GM12878 (cell line): ENCODE measurements at regions not wholly inside any gene's neighbourhood (a gene's known extent, or its start where the extent isn't known, plus 50 kb on each side); places are given as distances from the start of the nearest gene placed in this dataset.

ENCODE experiments used
- ATAC-seq: fragments of 200-7000 bp; cut with Tn5 transposase; 3 replicates; pipeline ENCODE4 v1.9.1; 2020; ENCODE audit warnings: mild to moderate bottlenecking, moderate library complexity
- BruUV-seq: library from RNA; stranded (reverse); fragments of 400-500 nt; replicated peaks from 2 replicates; lab custom pipeline; 2021; lab: Mats Ljungman, UMichigan
- CTCF ChIA-PET: fragments of 300-600 bp; sonication (Branson Sonifier 250); formaldehyde crosslinking; extraction: SDS; loops from one replicate; lab custom pipeline; 2021; ENCODE audit warnings: inconsistent platforms; lab: Yijun Ruan, JAX
- POLR2A ChIA-PET: fragments of 350-600 bp; formaldehyde crosslinking; extraction: SDS; loops from one replicate; lab custom pipeline; 2021; ENCODE audit warnings: inconsistent platforms; lab: Charles Lee
- RAD21 ChIA-PET: fragments of 300-600 bp; sonication (Branson Sonifier 250); formaldehyde crosslinking; loops from one replicate; lab custom pipeline; 2023; ENCODE audit warnings: antibody characterized with exemption; ENCODE audit not compliant: unreplicated experiment; lab: Charles Lee
- SMC1A ChIA-PET: fragments of 300-600 bp; sonication (Branson Sonifier 250); formaldehyde crosslinking; loops from one replicate; lab custom pipeline; 2023; ENCODE audit not compliant: unreplicated experiment, uncharacterized antibody; lab: Charles Lee
- DNase-seq: peaks from one replicate; pipeline ENCODE4 v3.0.0-alpha.2; 2011; ENCODE audit warnings: low read depth, low spot score
- FAIRE-seq: peaks from 3 replicates; lab custom pipeline; 2011; peaks lifted over from hg19 to GRCh38; lab: Jason Lieb, UNC
- H2AFZ ChIP-seq: 2 replicates; pipeline ENCODE4 v1.6.0; 2011; ENCODE audit warnings: low read depth, low read length, control low read depth; ENCODE audit not compliant: control insufficient read depth
- H3K27ac ChIP-seq: 2 replicates; pipeline ENCODE4 v1.5.1; 2011; ENCODE audit warnings: control low read depth; ENCODE audit not compliant: control insufficient read depth, insufficient read depth
- H3K27me3 ChIP-seq, 2 experiments: replicated peaks in 1 of 2; 2 replicates each; pipeline versions ENCODE4 v1.6.0 to v1.6.1; 2011; ENCODE audit warnings: low read length in 1 of 2; ENCODE audit not compliant: control insufficient read depth in 2 of 2, insufficient read depth in 2 of 2
- H3K36me3 ChIP-seq, 2 experiments: 2 replicates each; pipeline ENCODE4 v1.5.1; 2011; ENCODE audit warnings: low read length in 1 of 2; ENCODE audit not compliant: control insufficient read depth in 2 of 2, insufficient read depth in 2 of 2
- H3K4me1 ChIP-seq: 2 replicates; pipeline ENCODE4 v1.6.1; 2011; ENCODE audit warnings: mild to moderate bottlenecking, low read length, moderate library complexity, mixed read lengths; ENCODE audit not compliant: control insufficient read depth, insufficient read depth
- H3K4me2 ChIP-seq: 2 replicates; pipeline ENCODE4 v1.6.0; 2011; ENCODE audit warnings: control low read depth; ENCODE audit not compliant: control insufficient read depth, insufficient read depth
- H3K4me3 ChIP-seq: fragments of 200-600 bp; sonication (generic); 2 replicates; pipeline ENCODE4 v1.5.1; 2016
- H3K79me2 ChIP-seq: 2 replicates; pipeline ENCODE4 v1.6.0; 2011; ENCODE audit warnings: low read length; ENCODE audit not compliant: control insufficient read depth, insufficient read depth
- H3K9ac ChIP-seq: 2 replicates; pipeline ENCODE4 v1.8.0; 2011; ENCODE audit warnings: low read length, control low read depth, mixed read lengths; ENCODE audit not compliant: control insufficient read depth, insufficient read depth
- H3K9me3 ChIP-seq: replicated peaks from 3 replicates; pipeline ENCODE4 v1.5.1; 2011; ENCODE audit warnings: mild to moderate bottlenecking, low read length; ENCODE audit not compliant: control insufficient read depth, insufficient read depth
- H4K20me1 ChIP-seq: 2 replicates; pipeline ENCODE4 v1.6.0; 2011; ENCODE audit not compliant: control insufficient read depth, insufficient read depth
- ATF2 ChIP-seq: IDR thresholded peaks from 2 replicates; pipeline ENCODE4 v1.6.1; 2012; ENCODE audit warnings: low read length, inconsistent platforms
- CREB1 ChIP-seq: IDR thresholded peaks from 2 replicates; pipeline ENCODE4 v1.6.1; 2012; ENCODE audit warnings: low read depth, mild to moderate bottlenecking, inconsistent platforms
- GABPA ChIP-seq: IDR thresholded peaks from 2 replicates; pipeline ENCODE4 v1.6.1; 2014; ENCODE audit warnings: antibody characterized with exemption, low read depth, mild to moderate bottlenecking, inconsistent platforms
- HDAC6 ChIP-seq: fragments of 200-600 bp; sonication (generic); IDR thresholded peaks from one replicate; pipeline ENCODE4 v1.8.0; 2017; ENCODE audit warnings: antibody characterized with exemption; ENCODE audit not compliant: unreplicated experiment
- IRF4 ChIP-seq: IDR thresholded peaks from 2 replicates; pipeline ENCODE4 v1.6.1; 2011; ENCODE audit warnings: low read depth, low read length
- LARP7 ChIP-seq: fragments of 450-650 bp; IDR thresholded peaks from 2 replicates; pipeline ENCODE4 v1.6.1; 2017; ENCODE audit warnings: mild to moderate bottlenecking
- NKRF ChIP-seq: fragments of 450-650 bp; conservative IDR thresholded peaks from 2 replicates; pipeline ENCODE4 v1.6.1; 2017; ENCODE audit warnings: mild to moderate bottlenecking, moderate library complexity
- NR2C2 ChIP-seq: IDR thresholded peaks from 2 replicates; pipeline ENCODE4 v1.6.1; 2011; ENCODE audit warnings: borderline replicate concordance, low read depth; ENCODE audit not compliant: control insufficient read depth, insufficient read length
- RAD51 ChIP-seq: fragments of 450-650 bp; IDR thresholded peaks from 2 replicates; pipeline ENCODE4 v1.6.1; 2016; ENCODE audit warnings: moderate library complexity, mild to moderate bottlenecking, inconsistent platforms
- RB1 ChIP-seq: fragments of 450-650 bp; formaldehyde crosslinking; IDR thresholded peaks from 2 replicates; pipeline ENCODE4 v1.6.1; 2017; ENCODE audit warnings: mild to moderate bottlenecking, borderline replicate concordance
- SKIL ChIP-seq: fragments of 450-650 bp; IDR thresholded peaks from 2 replicates; pipeline ENCODE4 v1.6.1; 2017; ENCODE audit warnings: mild to moderate bottlenecking, low read depth, inconsistent platforms; ENCODE audit not compliant: poor library complexity, severe bottlenecking
- WRNIP1 ChIP-seq: IDR thresholded peaks from 2 replicates; pipeline ENCODE4 v1.6.1; 2011; ENCODE audit warnings: low read depth, low read length, improper control_type of control experiment, borderline replicate concordance
- ZBTB4 ChIP-seq: fragments of 450-650 bp; formaldehyde crosslinking; IDR thresholded peaks from 2 replicates; pipeline ENCODE4 v1.4.0; 2022; ENCODE audit warnings: mild to moderate bottlenecking, moderate library complexity
- ZNF274 ChIP-seq: IDR thresholded peaks from one replicate; pipeline ENCODE4 v1.8.0; 2011; ENCODE audit not compliant: insufficient read length, insufficient read depth
- WGBS: methylation state at CpG from one replicate; pipeline ENCODE4 v1.1.6; 2016; ENCODE audit warnings: low lambda C conversion rate; ENCODE audit not compliant: insufficient replicate concordance, insufficient coverage; ENCODE audit errors: missing lambda C conversion rate; 5-methylcytosine and 5-hydroxymethylcytosine counted together
- in situ Hi-C: fragments of 300-500 bp; cut with MboI; formaldehyde crosslinking; loops from 9 replicates; pipeline ENCODE4 v1.14.3; 2018; ENCODE audit warnings: mixed read lengths
- intact Hi-C: fragments of 100-400 bp; cut with micrococcal nuclease; formaldehyde crosslinking; loops from one replicate; pipeline ENCODE4 v1.14.2; 2022; ENCODE audit not compliant: unreplicated experiment

GRCh38 chr15:53223815-53224214 is 433.7 kb upstream of the ONECUT1 start (continued):
- TF ChIP-seq ZBTB4 (CRISPR knock-in tag) (no peak), CREB1 (no peak), HDAC6 (no peak)

GRCh38 chr15:53218666-53219580 is 428.8 kb upstream of the ONECUT1 start:
- Histone ChIP-seq H3K4me3 (no peak overlapping the region), H3K36me3 (no peaks in the 10 kb centered on the region), H3K4me2 (no peak overlapping the region), H3K9me3 (no peaks in the 10 kb centered on the region), H3K27me3 (peaks cover 0 to 3% of the 10 kb centered on the region in 2 experiments; a peak in 1 of 4 replicates), H3K79me2 (no peaks in the 10 kb centered on the region), H3K9ac (no peak overlapping the region), H3K27ac (no peak overlapping the region), H3K4me1 (no peaks in the 10 kb centered on the region), H4K20me1 (no peaks in the 10 kb centered on the region), H2AFZ (no peak overlapping the region)
- no peak for DNase-seq
- 34% methylated on average over 7 of the region's 7 CpGs for WGBS
- ChIA-PET RAD21 (no interaction called here), SMC1A (no interaction called here), CTCF (no interaction called here), POLR2A (no interaction called here)
- no peak for FAIRE-seq
- no peak for ATAC-seq
- intact Hi-C loops, result no loop called here
- in situ Hi-C loops, result no loop called here
- BruUV-seq, result no TSS peak
- no peak for TF ChIP-seq NR2C2
- TF ChIP-seq RB1, result no peak
- no peak for TF ChIP-seq IRF4
- no peak for TF ChIP-seq ATF2
- TF ChIP-seq LARP7, result no peak
- no peak for TF ChIP-seq NKRF
- TF ChIP-seq RAD51, result no peak
- TF ChIP-seq ZNF274, result no peak
- no peak for TF ChIP-seq GABPA
- no peak for TF ChIP-seq WRNIP1
- no peak for TF ChIP-seq SKIL
